GM19035 (cell line): ENCODE measurements at regions not wholly inside any gene's neighbourhood (a gene's known extent, or its start where the extent isn't known, plus 50 kb on each side); places are given as distances from the start of the nearest gene placed in this dataset.

Experiments
- ATAC-seq: cut with Tn5 transposase; IDR thresholded peaks from one replicate; pipeline ENCODE4 v1.9.1; 2021; ENCODE audit not compliant: unreplicated experiment

- no peak for ATAC-seq
These were observed 160.7 kb upstream of the RTL1 start for GRCh38 chr14:101064121-101064661.

DNA sequence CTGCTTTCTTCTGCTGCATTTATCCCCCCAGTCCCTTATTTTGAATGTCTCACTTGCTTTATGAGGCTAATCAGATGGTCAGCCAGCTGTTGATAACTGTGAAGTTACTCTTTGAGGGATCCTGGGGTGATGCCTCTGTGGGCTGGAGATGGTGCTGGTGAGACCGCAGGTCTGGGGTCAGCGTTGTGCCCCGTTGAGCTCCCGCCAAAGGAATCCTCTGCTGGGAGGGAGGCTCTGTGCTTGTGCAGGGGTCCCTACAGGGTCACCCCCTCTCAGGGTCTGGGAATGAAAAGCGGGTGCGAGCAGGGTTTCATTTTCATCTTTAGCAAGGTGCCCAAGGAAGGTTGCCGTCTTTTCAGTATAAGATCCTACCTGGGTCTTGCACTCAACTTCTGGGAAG is 161.2 kb upstream of the RTL1 start:
- ATAC-seq, result no peak

GRCh38 chr14:101065246-101065645 is 161.7 kb upstream of the RTL1 start:
- no peak for ATAC-seq

DNA sequence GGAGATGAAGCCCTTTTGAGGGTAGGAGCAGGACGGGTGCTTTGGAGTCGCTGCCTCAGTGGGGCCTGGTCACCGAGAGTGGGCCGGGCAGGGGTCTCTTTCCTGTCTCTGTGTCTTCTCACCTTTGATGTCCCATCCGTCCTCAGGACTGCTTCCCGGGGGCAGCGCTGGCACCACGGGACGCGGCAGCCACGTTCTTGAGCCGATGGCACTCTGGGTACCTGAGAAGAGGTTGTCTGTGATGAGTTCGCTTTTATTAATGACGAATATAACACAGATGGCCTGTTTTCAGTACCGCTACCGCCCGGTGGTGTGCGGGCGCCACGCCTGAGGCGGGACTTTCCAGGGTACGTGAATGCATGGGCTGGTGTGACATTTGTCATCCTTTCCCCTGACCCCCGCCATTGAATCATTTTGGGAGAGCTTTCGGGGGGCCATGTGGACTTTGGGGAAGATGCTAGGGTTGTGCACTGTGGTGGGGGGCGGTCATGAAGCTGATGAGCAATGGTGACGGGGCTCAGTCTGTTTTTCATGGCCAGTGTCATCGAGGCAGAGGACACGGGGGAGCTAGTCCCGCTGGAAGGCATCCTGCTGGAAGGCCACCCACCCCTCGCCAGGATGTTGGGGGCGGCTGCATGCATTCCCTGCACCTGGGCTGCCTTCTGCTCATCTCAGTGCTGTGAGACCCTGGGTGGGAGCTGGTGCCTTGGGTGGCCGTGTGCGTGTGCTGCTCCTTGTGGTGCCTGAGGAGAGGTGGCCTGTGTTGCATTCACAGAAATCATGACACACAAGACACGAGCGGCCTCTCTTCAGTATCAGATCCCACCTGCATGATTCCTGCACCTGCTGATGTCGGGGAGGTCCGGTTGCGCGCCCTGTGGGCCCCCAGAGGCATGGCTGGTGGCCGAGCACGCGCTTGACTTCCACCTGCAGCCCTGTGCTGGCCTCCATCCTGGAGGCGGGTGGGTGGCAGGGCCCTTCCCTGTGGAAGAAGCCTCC is 162.5 kb upstream of the RTL1 start:
- no peak for ATAC-seq

- ATAC-seq, result no peak
These were observed 163.4 kb upstream of the RTL1 start for GRCh38 chr14:101066826-101067510.

DNA sequence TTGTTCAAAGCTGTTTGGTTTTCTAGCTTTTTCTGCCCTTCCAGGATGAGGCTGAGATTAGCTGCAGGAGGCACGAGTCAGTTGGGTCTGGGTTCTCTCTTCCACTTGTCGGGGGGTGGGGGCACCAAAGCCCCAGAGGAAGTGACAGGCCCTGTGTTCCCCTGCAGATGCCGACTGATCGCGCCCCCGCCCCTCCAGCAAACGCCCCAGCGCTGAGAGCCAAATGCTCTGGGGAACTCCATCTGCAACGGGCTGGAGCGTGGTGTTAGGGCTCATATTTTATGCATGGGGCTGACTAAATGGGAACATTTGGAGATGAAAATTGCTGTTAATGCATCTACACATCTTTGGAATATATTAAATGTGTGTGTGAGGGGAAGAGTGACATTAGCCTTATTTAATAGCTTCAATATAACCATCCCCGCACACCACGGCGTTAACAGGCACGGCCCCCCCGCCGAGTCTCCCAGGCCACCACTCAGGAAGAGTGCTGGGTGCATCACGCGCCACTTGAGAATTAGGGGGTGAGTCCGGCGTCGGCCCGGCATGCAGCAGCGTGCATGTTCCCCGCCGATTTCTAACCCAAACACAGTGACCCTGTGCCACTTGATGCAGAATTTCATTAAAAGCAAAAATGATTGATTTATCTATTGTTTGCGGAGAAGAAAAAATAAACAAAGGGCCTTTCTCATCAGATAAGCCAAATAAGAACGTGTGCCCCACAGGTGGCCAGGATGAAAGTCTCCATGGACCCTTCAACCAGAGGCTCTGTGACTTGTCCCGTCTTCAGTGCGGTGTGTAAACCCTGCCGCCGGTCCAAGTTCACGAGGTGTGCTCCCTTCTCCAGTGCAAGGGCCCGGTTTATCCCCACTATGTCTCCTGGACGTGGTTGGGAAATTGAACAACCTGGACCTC is 165.0 kb upstream of the RTL1 start:
- ATAC-seq, result no peak

DNA sequence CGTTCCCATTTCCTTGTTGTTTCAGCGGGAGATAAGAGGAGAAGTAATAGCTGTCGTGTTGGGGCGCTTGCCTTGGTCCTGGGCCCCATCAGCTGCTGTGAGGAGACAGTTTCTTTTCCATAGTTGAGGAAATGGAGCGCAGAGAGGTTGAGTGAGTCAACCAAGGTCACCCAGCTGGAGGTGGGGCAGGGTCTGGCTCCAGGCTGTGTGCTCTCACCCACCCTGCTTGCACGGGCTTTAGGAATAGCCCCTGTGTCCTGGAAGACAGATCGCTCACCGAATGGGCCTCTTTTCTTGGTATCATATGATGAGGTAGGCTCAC is 165.7 kb upstream of the RTL1 start:
- ATAC-seq, result no peak

- ATAC-seq, result no peak
These were observed 166.3 kb upstream of the RTL1 start for GRCh38 chr14:101069666-101070362.

DNA sequence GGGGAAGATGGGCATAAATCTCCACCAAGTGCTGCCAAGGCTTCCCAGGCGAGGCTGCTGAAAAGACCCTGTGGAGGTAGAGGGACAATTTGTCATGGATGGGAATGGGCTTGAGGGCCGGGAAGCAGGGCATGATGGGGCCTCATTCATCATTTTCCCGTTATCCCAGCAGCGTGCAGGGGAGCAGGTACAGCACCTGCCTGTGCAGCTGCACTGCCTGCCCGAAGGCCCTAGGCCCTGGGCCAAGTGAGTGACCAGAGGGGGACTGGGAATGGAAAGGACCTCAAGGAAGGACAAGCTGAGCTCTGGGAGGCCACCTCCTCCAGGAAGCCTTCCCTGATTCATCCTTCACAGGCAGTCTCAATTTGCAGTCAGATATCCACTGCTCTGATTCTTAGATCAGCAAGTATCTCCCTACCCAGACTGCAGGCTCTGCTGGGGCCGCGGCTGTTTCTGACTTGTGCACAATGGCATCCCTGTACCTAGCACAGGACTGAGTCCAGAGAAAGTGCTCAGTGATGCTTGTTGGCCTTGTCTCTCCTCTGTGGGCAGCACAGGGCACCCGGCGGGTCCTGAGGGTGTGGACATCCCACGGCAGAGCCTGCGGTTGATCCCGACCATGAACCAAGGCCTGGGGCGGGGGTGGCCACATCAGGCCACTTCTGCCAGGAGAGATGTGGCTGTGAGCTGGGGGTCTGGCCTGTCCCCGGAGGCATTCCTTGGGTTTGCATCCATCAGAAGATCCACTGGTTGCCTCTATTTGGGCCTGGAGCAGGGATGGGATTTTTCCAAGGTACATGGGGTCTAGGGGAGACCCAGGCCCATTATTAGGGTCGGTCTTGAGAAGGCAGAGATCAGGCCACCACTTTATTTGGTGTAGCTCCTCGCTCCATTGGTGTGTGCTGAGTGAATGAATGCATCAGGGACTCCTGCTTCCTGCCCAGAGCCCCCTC is 167.3 kb upstream of the RTL1 start:
- ATAC-seq, result no peak

DNA sequence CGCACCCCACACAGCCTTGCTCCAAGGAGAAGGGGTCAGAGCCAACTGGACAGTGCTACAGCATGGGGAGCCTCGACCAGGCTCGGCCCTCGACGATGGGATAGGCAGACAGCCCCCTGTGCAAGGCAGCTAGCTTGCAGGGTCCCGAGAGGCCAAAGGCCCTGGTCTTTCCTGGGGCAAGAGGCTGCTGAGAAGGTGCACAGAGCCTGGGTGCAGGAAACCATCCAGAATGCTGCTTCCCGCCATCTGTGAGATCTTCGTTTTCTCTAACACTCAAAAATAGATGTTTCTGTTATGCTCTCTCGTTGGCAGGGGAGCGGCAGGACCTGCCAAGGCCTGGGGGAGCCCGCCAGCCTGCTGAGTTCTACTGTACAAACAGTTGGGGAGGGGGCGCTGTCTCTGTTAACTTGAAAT is 168.0 kb upstream of the RTL1 start:
- no peak for ATAC-seq

DNA sequence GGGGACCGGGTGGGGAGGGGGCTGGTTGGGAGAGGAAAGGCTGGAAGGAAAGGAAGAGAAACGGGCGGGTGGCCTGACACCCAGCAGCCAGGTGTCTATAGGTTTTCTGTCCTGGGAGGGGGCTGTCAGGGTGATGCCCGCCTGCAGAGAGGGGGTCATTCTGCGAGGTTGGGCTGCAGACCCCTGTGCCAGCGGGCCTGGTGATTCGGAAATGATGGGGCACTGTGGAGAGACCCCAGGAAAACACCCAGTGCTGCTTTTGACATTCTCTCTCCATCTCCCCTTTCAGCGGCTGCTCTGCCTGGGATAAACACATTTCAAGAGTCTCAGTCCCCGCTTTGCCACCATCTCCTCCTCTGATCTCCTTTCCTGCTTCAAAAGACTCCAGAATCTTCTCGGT is 168.5 kb upstream of the RTL1 start:
- no peak for ATAC-seq

DNA sequence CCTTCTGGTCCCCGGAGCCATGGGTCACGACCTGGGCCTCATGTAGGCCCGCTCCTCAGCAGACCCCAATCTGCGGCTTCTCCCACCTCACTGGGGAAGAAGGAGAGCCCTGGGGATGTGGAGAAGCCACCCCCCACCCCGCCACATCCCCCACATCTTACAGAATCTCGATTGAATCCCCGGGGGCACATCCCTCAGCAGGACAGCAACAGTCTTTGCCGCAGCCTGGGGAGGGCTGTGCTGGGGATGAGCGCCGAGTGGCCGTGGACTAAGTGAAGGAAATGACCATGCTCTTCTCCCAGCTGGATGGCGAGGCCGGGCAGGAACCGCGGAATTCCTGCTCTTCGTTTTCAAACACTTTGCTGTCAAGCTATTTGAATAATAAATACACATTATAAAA is 169.0 kb upstream of the RTL1 start:
- ATAC-seq, result no peak

DNA sequence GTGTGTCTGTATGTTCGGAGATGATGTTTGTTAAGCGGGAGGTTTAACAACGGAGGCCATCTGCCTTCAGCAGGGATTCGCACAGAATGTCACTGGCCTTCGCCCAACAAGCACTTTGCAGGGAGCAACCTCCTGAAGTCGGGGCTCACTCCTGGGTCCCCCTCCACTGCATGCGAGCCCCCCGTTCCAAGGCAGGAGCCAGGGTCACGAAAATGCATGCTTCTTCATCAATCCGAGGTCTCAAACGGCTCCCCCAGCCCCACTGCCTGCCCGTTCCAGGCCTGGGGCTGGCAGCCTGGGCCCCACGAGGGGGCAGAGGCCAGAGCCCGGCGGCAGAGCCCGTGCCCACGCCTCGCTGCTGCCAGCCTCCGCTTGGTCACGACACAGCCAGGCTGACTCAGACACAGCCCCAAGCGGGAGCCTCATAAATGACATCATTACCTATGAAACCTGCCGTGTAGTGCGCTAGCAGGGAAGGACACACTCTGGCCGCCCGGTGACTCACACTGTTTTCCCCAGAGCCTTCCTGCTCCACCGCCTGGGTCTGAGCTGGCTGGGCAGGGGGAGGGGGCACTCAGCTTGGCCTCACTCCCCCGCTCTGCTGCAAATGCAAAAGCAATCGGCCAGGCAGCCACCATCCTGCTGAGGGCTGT is 169.5 kb upstream of the RTL1 start:
- peak; percentile 74 for ATAC-seq

DNA sequence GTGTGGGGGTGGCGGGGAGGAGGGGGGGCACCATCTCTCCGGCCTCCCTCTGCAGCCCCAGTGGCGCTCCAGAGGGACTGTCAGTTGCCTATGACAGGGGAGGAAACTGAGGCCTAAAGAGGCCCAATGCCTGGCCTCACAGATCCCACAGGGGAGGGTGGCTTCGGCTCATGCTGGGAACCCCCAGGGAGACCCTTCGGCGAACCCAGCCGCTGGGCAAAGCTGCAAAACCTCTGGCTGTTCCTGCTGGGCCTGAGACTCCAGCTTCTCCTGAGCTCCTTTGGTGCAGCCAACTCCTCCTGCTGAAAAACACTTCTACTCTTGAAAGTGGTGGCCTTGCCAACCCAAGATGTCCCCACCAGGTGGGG is 170.1 kb upstream of the RTL1 start:
- ATAC-seq, result no peak

DNA sequence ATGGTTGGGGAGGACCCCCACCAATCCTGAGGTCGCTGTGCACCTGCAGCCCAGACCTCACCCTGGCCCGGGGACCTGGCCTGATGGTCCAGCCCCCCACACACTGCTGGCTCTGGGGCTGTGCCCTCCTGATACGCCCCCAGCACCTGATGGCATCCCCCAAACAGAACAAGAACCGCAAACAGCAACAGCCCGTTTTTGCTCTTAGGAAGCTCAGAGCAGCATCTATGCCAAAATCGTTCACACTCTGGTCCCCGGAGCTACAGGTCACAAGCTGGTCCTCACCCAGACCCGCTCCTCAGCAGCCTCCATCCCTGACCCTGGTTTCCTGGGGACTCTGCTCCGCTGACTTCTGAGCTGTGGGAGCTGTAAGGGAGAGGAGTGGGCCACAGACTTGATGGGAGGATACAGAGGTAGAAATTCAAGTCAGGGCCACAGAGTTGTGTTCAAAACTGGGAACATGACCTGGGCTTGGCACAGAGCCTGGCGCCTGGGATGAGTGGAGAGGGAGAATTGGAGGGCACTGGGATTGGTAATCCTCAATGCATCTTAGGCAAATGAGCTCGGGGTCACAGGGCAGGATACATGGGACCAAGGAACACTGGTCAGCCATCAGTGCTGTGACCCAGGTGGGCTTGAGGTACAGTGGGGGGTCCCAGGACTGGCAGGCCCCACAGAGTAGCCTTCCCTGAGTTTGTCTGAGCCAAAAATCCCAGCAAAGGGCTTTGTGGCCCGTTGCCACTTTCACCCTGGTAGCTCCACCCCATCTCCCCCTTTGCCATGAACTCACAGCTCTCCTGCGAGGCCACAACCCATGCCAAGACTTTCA is 170.9 kb upstream of the RTL1 start:
- no peak for ATAC-seq

- ATAC-seq, result no peak
These were observed 171.7 kb upstream of the RTL1 start for GRCh38 chr14:101075025-101075800.

DNA sequence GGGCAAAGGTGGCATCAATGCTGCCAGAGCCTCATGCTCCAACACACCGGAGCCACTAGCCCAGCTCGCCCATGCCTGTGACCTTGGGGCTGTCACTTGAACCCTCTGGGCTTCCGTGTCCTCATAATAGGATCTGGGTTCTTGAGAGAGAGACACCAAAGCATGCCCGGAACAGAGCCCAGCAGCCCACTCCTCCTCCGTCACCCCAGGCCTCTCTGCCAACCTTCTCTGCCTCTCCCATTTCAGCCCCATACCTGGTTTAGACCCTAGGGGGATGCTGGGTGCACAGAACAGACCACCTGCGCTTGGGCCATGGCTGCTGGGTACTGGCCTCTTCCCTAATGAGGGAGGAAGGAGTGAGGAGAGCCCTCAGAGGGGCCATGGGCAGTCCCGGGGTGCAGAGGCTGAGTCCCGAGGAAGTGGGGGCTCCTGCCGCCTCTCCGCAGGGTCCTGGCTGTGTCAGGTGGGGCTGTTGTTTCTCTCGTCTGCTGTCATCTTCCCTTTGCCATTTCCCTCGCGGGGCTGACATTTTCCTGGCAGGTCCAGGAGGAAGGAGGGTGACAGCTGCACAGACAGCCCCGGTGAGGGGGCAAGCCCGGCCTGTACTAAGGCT is 172.4 kb upstream of the RTL1 start:
- no peak for ATAC-seq
